ENCODE measurements at regions not wholly inside any gene's neighbourhood (a gene's known extent, or its start where the extent isn't known, plus 50 kb on each side); places are given as distances from the start of the nearest gene placed in this dataset.

DNA sequence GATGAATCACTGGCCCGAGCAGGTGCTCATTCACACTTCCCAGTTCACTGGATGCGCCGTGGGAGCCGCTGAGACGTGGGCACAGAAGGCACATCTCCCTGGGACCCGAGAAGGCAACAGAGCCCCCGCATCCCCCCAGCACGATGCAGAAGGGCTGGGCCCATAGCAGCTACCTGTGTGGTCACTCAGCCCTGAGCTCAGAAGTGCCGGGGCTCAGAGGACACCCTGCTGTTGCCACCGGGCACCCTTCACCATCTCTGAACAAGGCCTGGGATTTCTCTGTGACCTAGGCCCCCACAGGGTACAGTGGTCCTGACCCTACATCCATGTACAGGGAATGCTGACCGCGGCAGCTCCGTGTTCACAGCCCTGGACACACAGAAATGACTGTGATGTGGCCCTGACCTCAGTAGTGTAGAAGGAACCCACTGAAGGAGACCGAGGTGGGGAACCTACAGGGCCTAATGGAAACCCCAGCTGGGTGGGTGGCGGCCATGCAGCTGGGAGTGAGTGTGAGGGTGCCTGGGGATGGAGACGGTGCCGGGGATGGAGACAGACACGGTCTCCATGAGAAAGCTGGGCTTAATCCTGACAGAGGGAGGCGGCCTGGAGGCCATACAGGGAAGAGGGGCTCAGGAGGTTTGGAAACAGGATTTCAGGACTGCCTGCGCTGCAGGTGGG is 111.9 kb upstream of the OTOS start:
- Histone ChIP-seq H2BK5ac (ENCODE audit: low read length) (peak overlapping the region; percentile 55), H3K23ac (ENCODE audit: low read depth, low read length, poor library complexity) (peak overlapping the region; percentile 48), H2BK15ac (ENCODE audit: low read length) (peak overlapping the region; percentile 76), H3K27me3 (ENCODE audit: control insufficient read depth in 3 of 3, insufficient read depth in 3 of 3, low read depth in 1 of 3, low read length in 3 of 3) (no peaks in the 10 kb centered on the region), H3K4ac (ENCODE audit: low read length) (no peak overlapping the region), H3K36me3 (replicated peaks in 1 of 2; ENCODE audit: control insufficient read depth in 2 of 2, insufficient read depth in 2 of 2, low read length in 2 of 2) (no peaks in the 10 kb centered on the region), H2BK120ac (ENCODE audit: low read depth, low read length) (peak overlapping the region; percentile 14), H4K8ac (ENCODE audit: low read depth, low read length) (no peak overlapping the region), H3K27ac (replicated peaks; ENCODE audit: low read length) (no peak overlapping the region), H2AK5ac (ENCODE audit: low read depth, low read length) (peak overlapping the region; percentile 99), H3K4me3 (ENCODE audit: low read length in 2 of 2) (no peak overlapping the region), H3K9ac (ENCODE audit: low read depth, low read length, poor library complexity) (no peak overlapping the region), H3K79me1 (ENCODE audit: low read depth, low read length) (no peaks in the 10 kb centered on the region), H3K14ac (ENCODE audit: low read length) (no peak overlapping the region), H3K4me2 (ENCODE audit: insufficient read depth, low read length, poor library complexity, severe bottlenecking) (no peak overlapping the region), H2AFZ (ENCODE audit: low read length) (no peak overlapping the region), H3K9me3 (replicated peaks in 1 of 2; ENCODE audit: control insufficient read depth in 2 of 2, insufficient read depth in 1 of 2, low read depth in 1 of 2, low read length in 2 of 2) (no peaks in the 10 kb centered on the region), H4K91ac (ENCODE audit: low read depth, low read length, poor library complexity) (peak overlapping the region; percentile 65), H2BK12ac (ENCODE audit: low read length) (peak overlapping the region; percentile 92), H3K4me1 (ENCODE audit: control insufficient read depth in 2 of 2, insufficient read depth in 1 of 2, low read depth in 1 of 2, low read length in 2 of 2) (peaks cover 28 to 38% of the 10 kb centered on the region in 2 donors), H3K18ac (ENCODE audit: low read length) (peak overlapping the region; percentile 84)
- no CpG with 5 or more reads among the region's 20 CpGs for WGBS, 2 donors (ENCODE audit: extremely low coverage in 2 of 2, insufficient read length in 2 of 2, insufficient replicate concordance in 1 of 2)
- no peak for DNase-seq (ENCODE audit: low spot score)

DNA sequence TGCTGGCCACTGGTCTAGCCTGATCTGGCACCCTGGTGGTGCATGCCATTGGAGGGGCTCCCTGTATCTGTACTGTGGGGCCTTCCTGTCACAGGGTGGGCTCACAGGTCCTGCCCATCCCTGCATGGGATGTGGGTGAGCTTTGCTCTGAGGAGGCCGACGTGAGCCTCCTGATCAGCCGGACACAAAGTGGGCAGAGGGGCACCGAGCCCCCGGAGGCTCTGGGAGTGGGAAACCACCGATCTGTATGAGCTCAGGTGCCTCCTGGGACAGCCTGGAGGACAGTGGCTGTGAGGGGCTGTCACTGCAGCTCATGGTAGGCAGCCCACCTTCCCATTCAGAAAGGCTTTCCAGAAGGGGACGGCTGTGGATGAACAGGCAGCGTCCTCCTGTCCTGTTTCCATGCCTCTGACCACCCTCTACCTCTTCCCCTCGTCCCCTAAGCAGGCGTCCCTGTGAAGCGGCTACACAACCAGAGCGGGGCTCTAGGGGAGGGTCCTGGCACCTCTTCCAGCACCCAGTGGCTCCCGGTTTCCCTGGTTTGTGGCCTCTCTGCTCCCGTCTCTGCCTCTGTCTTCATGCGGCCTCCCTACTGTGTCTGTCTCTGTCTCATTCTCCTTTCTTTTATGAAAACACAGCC is 112.5 kb upstream of the OTOS start:
- peak overlapping the region; percentile 14 for H2BK120ac ChIP-seq (ENCODE audit: low read depth, low read length)
- peak overlapping the region; percentile 55 for H2BK5ac ChIP-seq (ENCODE audit: low read length)
- H3K18ac ChIP-seq (ENCODE audit: low read length): peak overlapping the region; percentile 84
- H3K27me3 ChIP-seq (ENCODE audit: control insufficient read depth in 3 of 3, insufficient read depth in 3 of 3, low read depth in 1 of 3, low read length in 3 of 3): no peaks in the 10 kb centered on the region
- no peak overlapping the region for H3K23ac ChIP-seq (ENCODE audit: low read depth, low read length, poor library complexity)
- H4K91ac ChIP-seq (ENCODE audit: low read depth, low read length, poor library complexity): peak overlapping the region; percentile 65
- no peaks in the 10 kb centered on the region for H3K79me1 ChIP-seq (ENCODE audit: low read depth, low read length)
- no peak overlapping the region for H3K4me3 ChIP-seq (ENCODE audit: low read length in 2 of 2)
- H3K9ac ChIP-seq (ENCODE audit: low read depth, low read length, poor library complexity): no peak overlapping the region
- H2BK12ac ChIP-seq (ENCODE audit: low read length): peak overlapping the region; percentile 92
- H4K8ac ChIP-seq (ENCODE audit: low read depth, low read length): no peak overlapping the region
- H2AK5ac ChIP-seq (ENCODE audit: low read depth, low read length): peak overlapping the region; percentile 99
- peak overlapping the region; percentile 58 for H3K14ac ChIP-seq (ENCODE audit: low read length)
- no CpG with 5 or more reads among the region's 15 CpGs for WGBS, 2 donors (ENCODE audit: extremely low coverage in 2 of 2, insufficient read length in 2 of 2, insufficient replicate concordance in 1 of 2)
- H2BK15ac ChIP-seq (ENCODE audit: low read length): peak overlapping the region; percentile 76
- peaks cover 28 to 38% of the 10 kb centered on the region in 2 donors for H3K4me1 ChIP-seq (ENCODE audit: control insufficient read depth in 2 of 2, insufficient read depth in 1 of 2, low read depth in 1 of 2, low read length in 2 of 2)
- no peaks in the 10 kb centered on the region for H3K36me3 ChIP-seq (replicated peaks in 1 of 2; ENCODE audit: control insufficient read depth in 2 of 2, insufficient read depth in 2 of 2, low read length in 2 of 2)
- H2AFZ ChIP-seq (ENCODE audit: low read length): no peak overlapping the region
- no peaks in the 10 kb centered on the region for H3K9me3 ChIP-seq (replicated peaks in 1 of 2; ENCODE audit: control insufficient read depth in 2 of 2, insufficient read depth in 1 of 2, low read depth in 1 of 2, low read length in 2 of 2)
- H3K27ac ChIP-seq (replicated peaks; ENCODE audit: low read length): no peak overlapping the region
- H3K4me2 ChIP-seq (ENCODE audit: insufficient read depth, low read length, poor library complexity, severe bottlenecking): no peak overlapping the region
- no peak for DNase-seq (ENCODE audit: low spot score)
- no peak overlapping the region for H3K4ac ChIP-seq (ENCODE audit: low read length)

DNA sequence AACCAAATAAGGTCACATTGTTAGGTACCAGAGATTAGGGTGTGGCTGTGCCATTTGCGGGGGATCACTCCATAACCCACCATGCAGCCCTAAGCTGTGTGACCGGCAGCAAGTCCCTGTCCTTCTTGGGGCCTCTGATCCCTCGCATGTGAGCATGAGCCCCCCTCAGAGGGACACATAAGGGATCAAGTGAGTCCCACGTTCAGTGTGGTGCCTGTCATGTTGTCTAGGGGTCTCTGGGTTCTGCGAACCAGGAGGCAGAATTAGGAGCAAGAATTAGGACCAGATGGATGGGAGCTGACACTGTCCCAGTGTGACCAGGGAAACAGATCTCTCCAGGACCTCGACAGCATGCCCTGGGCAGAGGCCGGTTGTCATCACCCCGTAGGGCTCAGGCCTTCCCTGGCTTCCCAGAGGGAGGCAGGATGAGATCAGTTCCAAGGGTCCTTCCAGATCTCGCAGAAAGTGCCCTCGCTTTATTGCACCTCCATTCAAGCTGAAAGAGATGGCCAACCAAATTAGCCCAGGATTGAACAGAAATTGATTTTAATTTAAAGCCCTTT is 113.2 kb upstream of the OTOS start:
- no peak overlapping the region for H2AK5ac ChIP-seq (ENCODE audit: low read depth, low read length)

More for the DNA sequence above, 113.2 kb upstream of the OTOS start:
- Histone ChIP-seq H3K4me3 (ENCODE audit: low read length in 2 of 2) (no peak overlapping the region), H4K91ac (ENCODE audit: low read depth, low read length, poor library complexity) (no peak overlapping the region), H3K18ac (ENCODE audit: low read length) (peak overlapping the region; percentile 70), H3K27ac (replicated peaks; ENCODE audit: low read length) (no peak overlapping the region), H3K23ac (ENCODE audit: low read depth, low read length, poor library complexity) (no peak overlapping the region), H2BK5ac (ENCODE audit: low read length) (peak overlapping the region; percentile 31), H2AFZ (ENCODE audit: low read length) (no peak overlapping the region), H2BK120ac (ENCODE audit: low read depth, low read length) (no peak overlapping the region), H3K79me1 (ENCODE audit: low read depth, low read length) (no peaks in the 10 kb centered on the region), H3K14ac (ENCODE audit: low read length) (no peak overlapping the region), H3K9me3 (replicated peaks in 1 of 2; ENCODE audit: control insufficient read depth in 2 of 2, insufficient read depth in 1 of 2, low read depth in 1 of 2, low read length in 2 of 2) (no peaks in the 10 kb centered on the region), H3K9ac (ENCODE audit: low read depth, low read length, poor library complexity) (no peak overlapping the region), H4K8ac (ENCODE audit: low read depth, low read length) (no peak overlapping the region), H3K4ac (ENCODE audit: low read length) (no peak overlapping the region), H3K4me1 (ENCODE audit: control insufficient read depth in 2 of 2, insufficient read depth in 1 of 2, low read depth in 1 of 2, low read length in 2 of 2) (peaks cover 28 to 38% of the 10 kb centered on the region in 2 donors), H3K36me3 (replicated peaks in 1 of 2; ENCODE audit: control insufficient read depth in 2 of 2, insufficient read depth in 2 of 2, low read length in 2 of 2) (no peaks in the 10 kb centered on the region), H3K27me3 (ENCODE audit: control insufficient read depth in 3 of 3, insufficient read depth in 3 of 3, low read depth in 1 of 3, low read length in 3 of 3) (no peaks in the 10 kb centered on the region), H2BK15ac (ENCODE audit: low read length) (peak overlapping the region; percentile 64), H2BK12ac (ENCODE audit: low read length) (no peak overlapping the region), H3K4me2 (ENCODE audit: insufficient read depth, low read length, poor library complexity, severe bottlenecking) (no peak overlapping the region)
- WGBS, 2 donors (ENCODE audit: extremely low coverage in 2 of 2, insufficient read length in 2 of 2, insufficient replicate concordance in 1 of 2): no CpG with 5 or more reads among the region's 10 CpGs
- DNase-seq (ENCODE audit: low spot score): no peak
